ENCODE measurements at regions not wholly inside any gene's neighbourhood (a gene's known extent, or its start where the extent isn't known, plus 50 kb on each side); places are given as distances from the start of the nearest gene placed in this dataset.

GRCh38 chr3:14338242-14338641, 64.2 kb upstream of the SLC6A6 start:
- Histone ChIP-seq H3K36me3 (no peaks in the 10 kb centered on the region), H3K27me3 (peaks cover 5% of the 10 kb centered on the region)
- no peak for DNase-seq

GRCh38 chr3:14338898-14339458, 63.4 kb upstream of the SLC6A6 start:
- no peaks in the 10 kb centered on the region for H3K9me3 ChIP-seq (replicated peaks)
- H3K27ac ChIP-seq = no peak overlapping the region
- peaks cover 5% of the 10 kb centered on the region for H3K27me3 ChIP-seq
- no peak overlapping the region for H3K4me3 ChIP-seq
- H3K36me3 ChIP-seq = no peaks in the 10 kb centered on the region
- no peak for DNase-seq
- H3K4me1 ChIP-seq = peaks cover 6% of the 10 kb centered on the region

More at GRCh38 chr3:14338242-14338641, 64.2 kb upstream of the SLC6A6 start:
- Histone ChIP-seq H3K9me3 (replicated peaks) (no peaks in the 10 kb centered on the region), H3K4me3 (no peak overlapping the region), H3K4me1 (peaks cover 4% of the 10 kb centered on the region), H3K27ac (no peak overlapping the region)

GRCh38 chr3:14340960-14341708, 61.3 kb upstream of the SLC6A6 start:
- peaks cover 5% of the 10 kb centered on the region for H3K27me3 ChIP-seq
- H3K27ac ChIP-seq = no peak overlapping the region
- H3K4me1 ChIP-seq = peaks cover 22% of the 10 kb centered on the region
- no peak overlapping the region for H3K4me3 ChIP-seq
- DNase-seq = no peak
- no peaks in the 10 kb centered on the region for H3K36me3 ChIP-seq
- no peaks in the 10 kb centered on the region for H3K9me3 ChIP-seq (replicated peaks)

- no peaks in the 10 kb centered on the region for H3K36me3 ChIP-seq
- no peak overlapping the region for H3K27ac ChIP-seq
- no peak overlapping the region for H3K4me3 ChIP-seq
- DNase-seq = no peak
- no peaks in the 10 kb centered on the region for H3K9me3 ChIP-seq (replicated peaks)
- H3K4me1 ChIP-seq = peaks cover 23% of the 10 kb centered on the region
- no peaks in the 10 kb centered on the region for H3K27me3 ChIP-seq
Observed at GRCh38 chr3:14343338-14344112, 58.9 kb upstream of the SLC6A6 start.

DNA sequence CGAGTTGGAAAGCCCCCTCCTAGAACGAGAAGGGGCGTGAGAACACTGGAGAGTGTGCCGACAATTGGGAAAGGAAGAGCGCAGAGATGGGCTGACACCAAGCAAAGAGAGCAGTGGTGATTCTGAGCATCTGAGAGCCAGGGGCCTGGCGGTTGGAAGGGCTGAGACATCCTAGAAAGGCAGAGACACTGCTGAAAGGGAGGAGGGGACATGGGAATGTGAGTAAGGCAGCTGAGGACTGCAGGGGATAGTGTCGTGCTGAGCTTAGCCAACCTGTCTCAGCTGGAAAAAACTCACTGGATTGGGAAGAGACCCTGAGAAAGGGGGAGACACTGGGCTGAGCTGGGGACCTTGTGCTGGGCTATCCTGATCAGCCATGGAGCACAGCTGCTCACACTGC, 58.1 kb upstream of the SLC6A6 start:
- Histone ChIP-seq H3K9me3 (replicated peaks) (no peaks in the 10 kb centered on the region), H3K27me3 (no peaks in the 10 kb centered on the region)

GRCh38 chr3:14345496-14346150, 56.8 kb upstream of the SLC6A6 start:
- no peaks in the 10 kb centered on the region for H3K27me3 ChIP-seq
- H3K36me3 ChIP-seq = no peaks in the 10 kb centered on the region
- no peaks in the 10 kb centered on the region for H3K9me3 ChIP-seq (replicated peaks)
- H3K4me3 ChIP-seq = no peak overlapping the region
- H3K27ac ChIP-seq = no peak overlapping the region
- peaks cover 23% of the 10 kb centered on the region for H3K4me1 ChIP-seq
- DNase-seq = no peak

More for the DNA sequence above, 58.1 kb upstream of the SLC6A6 start:
- Histone ChIP-seq H3K27ac (no peak overlapping the region), H3K36me3 (no peaks in the 10 kb centered on the region), H3K4me1 (peaks cover 23% of the 10 kb centered on the region), H3K4me3 (no peak overlapping the region)
- DNase-seq = no peak

GRCh38 chr3:14346191-14346590, 56.2 kb upstream of the SLC6A6 start:
- H3K27me3 ChIP-seq = no peaks in the 10 kb centered on the region

GRCh38 chr3:14346642-14347041, 55.8 kb upstream of the SLC6A6 start:
- Histone ChIP-seq H3K36me3 (no peaks in the 10 kb centered on the region), H3K4me3 (no peak overlapping the region), H3K27me3 (no peaks in the 10 kb centered on the region), H3K9me3 (replicated peaks) (no peaks in the 10 kb centered on the region), H3K27ac (no peak overlapping the region), H3K4me1 (peaks cover 23% of the 10 kb centered on the region)
- DNase-seq = no peak

More at GRCh38 chr3:14346191-14346590, 56.2 kb upstream of the SLC6A6 start:
- Histone ChIP-seq H3K36me3 (no peaks in the 10 kb centered on the region), H3K27ac (no peak overlapping the region), H3K9me3 (replicated peaks) (no peaks in the 10 kb centered on the region), H3K4me1 (peaks cover 23% of the 10 kb centered on the region), H3K4me3 (no peak overlapping the region)
- no peak for DNase-seq

DNA sequence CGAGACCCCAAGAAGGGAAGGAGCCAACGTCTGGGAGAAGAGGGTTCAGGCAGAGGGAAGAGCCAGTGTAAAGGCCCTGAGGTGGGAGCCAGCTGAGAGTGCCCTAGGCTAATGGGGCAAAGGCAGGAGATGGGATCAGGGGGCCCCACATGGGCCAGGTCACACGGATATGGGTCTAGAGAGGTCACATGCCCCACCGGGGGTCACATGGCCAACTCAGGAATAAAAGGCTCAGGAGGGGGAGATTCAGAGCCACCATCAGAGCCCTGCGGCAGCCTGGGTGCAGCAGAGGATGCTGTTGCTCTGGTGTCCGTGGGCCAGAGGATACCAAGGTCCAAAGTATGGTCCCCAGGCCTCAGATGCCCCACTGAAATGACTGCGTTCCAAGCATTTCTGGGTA, 55.3 kb upstream of the SLC6A6 start:
- Histone ChIP-seq H3K27ac (no peak overlapping the region), H3K27me3 (no peaks in the 10 kb centered on the region), H3K4me3 (no peak overlapping the region), H3K9me3 (replicated peaks) (no peaks in the 10 kb centered on the region), H3K4me1 (peaks cover 23% of the 10 kb centered on the region), H3K36me3 (no peaks in the 10 kb centered on the region)
- no peak for DNase-seq

DNA sequence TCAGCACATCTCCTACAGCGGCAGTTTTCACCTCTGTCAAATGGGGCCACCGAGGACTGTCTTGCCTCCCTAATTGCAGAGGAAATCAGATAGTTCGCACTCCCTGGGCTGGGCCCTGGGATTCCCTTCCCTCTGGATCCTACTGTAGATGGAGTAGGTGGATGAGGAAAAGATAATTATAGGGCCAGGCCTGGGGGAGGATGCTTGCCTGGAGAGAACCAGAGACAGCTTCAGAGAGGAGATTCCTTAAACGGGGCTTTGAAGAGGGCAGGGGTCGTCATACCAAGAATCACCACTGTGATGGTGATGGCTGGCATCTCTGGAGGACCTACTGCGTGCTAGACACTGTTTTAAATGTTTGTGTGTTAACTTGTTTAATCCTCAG, 50.8 kb upstream of the SLC6A6 start:
- no peak for DNase-seq
- Histone ChIP-seq H3K9me3 (replicated peaks) (no peaks in the 10 kb centered on the region), H3K36me3 (no peaks in the 10 kb centered on the region)

DNA sequence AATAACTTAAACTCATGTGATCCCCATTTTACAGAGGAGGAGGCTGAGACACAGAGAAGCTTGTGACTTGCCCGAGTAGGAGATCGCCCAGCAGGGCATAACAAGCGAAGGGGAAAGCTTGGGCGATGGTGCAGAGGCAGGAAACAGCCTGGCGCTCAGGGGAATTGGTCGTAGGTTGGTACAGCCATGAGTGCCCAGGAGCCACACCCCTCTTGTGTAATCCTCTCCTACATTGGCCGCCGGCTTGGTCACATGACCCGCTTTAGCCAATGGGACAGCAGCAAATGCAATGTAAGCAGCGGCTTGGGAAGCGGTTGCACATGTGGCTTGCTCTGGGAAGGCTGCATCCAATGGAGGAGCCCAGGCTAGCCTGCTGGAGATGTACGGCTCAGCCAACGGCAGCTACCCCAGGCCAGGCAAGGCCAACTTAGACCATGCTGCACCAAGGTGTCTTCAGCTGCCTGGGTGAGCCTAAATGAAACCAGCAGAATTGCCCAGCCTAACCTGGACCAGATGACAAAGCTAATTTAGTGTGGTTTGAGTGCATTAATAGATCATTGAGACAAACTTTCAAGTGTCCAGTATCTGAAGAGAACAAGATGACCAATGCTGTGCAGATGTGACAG, 50.3 kb upstream of the SLC6A6 start:
- H3K27me3 ChIP-seq = no peaks in the 10 kb centered on the region
- no peaks in the 10 kb centered on the region for H3K9me3 ChIP-seq (replicated peaks)
- H3K36me3 ChIP-seq = no peaks in the 10 kb centered on the region
- H3K27ac ChIP-seq = no peak overlapping the region
- DNase-seq = peak; percentile 43 to 51
- H3K4me3 ChIP-seq = no peak overlapping the region
- peaks cover 12% of the 10 kb centered on the region for H3K4me1 ChIP-seq

More for the DNA sequence above, 50.8 kb upstream of the SLC6A6 start:
- Histone ChIP-seq H3K27me3 (no peaks in the 10 kb centered on the region), H3K27ac (no peak overlapping the region), H3K4me1 (peaks cover 11% of the 10 kb centered on the region), H3K4me3 (no peak overlapping the region)
